Nephron (organoid): ENCODE measurements at regions not wholly inside any gene's neighbourhood (a gene's known extent, or its start where the extent isn't known, plus 50 kb on each side); places are given as distances from the start of the nearest gene placed in this dataset.
"Not testable (repeated sequence)": the region's sequence is repeated elsewhere in the genome, so short reads cannot be mapped to it uniquely, and the experiment has no call there.

Source experiments
- H3K27ac Mint-ChIP-seq, 3 experiments: 2 replicates each; pipeline ENCODE4 v1.8.0; 2020; ENCODE audit warnings: mixed read lengths in 3 of 3, mild to moderate bottlenecking in 2 of 3, moderate library complexity in 1 of 3
- H3K27me3 Mint-ChIP-seq: 2 replicates; pipeline ENCODE4 v1.8.0; 2021; ENCODE audit warnings: low read depth, mild to moderate bottlenecking, moderate library complexity, mixed read lengths
- H3K36me3 Mint-ChIP-seq: 2 replicates; pipeline ENCODE4 v1.8.0; 2020; ENCODE audit warnings: low read depth, mixed read lengths
- H3K4me1 Mint-ChIP-seq: 2 replicates; pipeline ENCODE4 v1.8.0; 2020; ENCODE audit warnings: mixed read lengths
- H3K4me3 Mint-ChIP-seq, 3 experiments: 2 replicates each; pipeline ENCODE4 v1.8.0; 2020; ENCODE audit warnings: mild to moderate bottlenecking in 3 of 3, mixed read lengths in 3 of 3, moderate library complexity in 2 of 3
- H3K9me3 Mint-ChIP-seq: 2 replicates; pipeline ENCODE4 v1.8.0; 2020; ENCODE audit warnings: mixed read lengths
- TF ChIP-seq, protein P1 (sequence below), 3 experiments: fragments of 200-600 bp; sonication (generic); IDR thresholded peaks; one replicate each; pipeline ENCODE4 v1.5.0; 2021; ENCODE audit warnings: antibody characterized with exemption in 3 of 3; ENCODE audit not compliant: unreplicated experiment in 3 of 3

DNA sequence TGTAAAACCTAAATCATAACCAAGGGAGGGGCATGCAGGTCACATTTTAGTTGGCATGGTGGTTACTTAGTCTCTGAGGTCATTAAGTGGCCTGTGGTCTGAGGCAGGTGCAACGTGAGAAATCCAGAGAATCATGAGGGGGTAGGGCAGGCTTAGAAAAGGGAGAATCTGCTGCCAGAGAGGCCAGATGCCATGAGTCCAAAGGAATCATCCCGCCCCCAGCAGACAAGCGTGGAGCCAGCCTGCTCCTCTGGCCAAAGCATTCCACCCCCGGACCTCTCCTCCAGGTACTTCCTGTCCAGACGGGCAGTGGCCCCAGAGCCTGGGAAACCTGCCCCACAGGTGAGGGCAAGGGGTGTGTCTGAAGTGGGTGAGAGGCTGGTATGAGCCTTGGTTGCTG is 196.4 kb upstream of the ZNF32 start:
- peaks cover 4% of the 10 kb centered on the region for H3K27me3 Mint-ChIP-seq
- H3K36me3 Mint-ChIP-seq, result no peaks in the 10 kb centered on the region
- no peak overlapping the region for H3K4me3 Mint-ChIP-seq
- TF ChIP-seq, protein P1, sequence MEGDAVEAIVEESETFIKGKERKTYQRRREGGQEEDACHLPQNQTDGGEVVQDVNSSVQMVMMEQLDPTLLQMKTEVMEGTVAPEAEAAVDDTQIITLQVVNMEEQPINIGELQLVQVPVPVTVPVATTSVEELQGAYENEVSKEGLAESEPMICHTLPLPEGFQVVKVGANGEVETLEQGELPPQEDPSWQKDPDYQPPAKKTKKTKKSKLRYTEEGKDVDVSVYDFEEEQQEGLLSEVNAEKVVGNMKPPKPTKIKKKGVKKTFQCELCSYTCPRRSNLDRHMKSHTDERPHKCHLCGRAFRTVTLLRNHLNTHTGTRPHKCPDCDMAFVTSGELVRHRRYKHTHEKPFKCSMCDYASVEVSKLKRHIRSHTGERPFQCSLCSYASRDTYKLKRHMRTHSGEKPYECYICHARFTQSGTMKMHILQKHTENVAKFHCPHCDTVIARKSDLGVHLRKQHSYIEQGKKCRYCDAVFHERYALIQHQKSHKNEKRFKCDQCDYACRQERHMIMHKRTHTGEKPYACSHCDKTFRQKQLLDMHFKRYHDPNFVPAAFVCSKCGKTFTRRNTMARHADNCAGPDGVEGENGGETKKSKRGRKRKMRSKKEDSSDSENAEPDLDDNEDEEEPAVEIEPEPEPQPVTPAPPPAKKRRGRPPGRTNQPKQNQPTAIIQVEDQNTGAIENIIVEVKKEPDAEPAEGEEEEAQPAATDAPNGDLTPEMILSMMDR (IDR thresholded peaks at IDR 0.05; ENCODE audit: unreplicated experiment in 3 of 3), result no peak
- no peaks in the 10 kb centered on the region for H3K9me3 Mint-ChIP-seq
- peaks cover 26% of the 10 kb centered on the region for H3K4me1 Mint-ChIP-seq
- H3K27ac Mint-ChIP-seq, result peak overlapping the region in 2 of 3 experiments; percentile 15 to 16

- Mint-ChIP-seq H3K4me3 (no peak overlapping the region), H3K27ac (peak overlapping the region in 1 of 3 experiments; percentile 24), H3K4me1 (peaks cover 26% of the 10 kb centered on the region), H3K36me3 (no peaks in the 10 kb centered on the region), H3K27me3 (peaks cover 4% of the 10 kb centered on the region), H3K9me3 (no peaks in the 10 kb centered on the region)
- TF ChIP-seq, protein P1 (IDR thresholded peaks at IDR 0.05; ENCODE audit: unreplicated experiment in 3 of 3), result no peak
These were observed 195.5 kb upstream of the ZNF32 start for GRCh38 chr10:43844221-43844620.

- no peaks in the 10 kb centered on the region for H3K9me3 Mint-ChIP-seq
These were observed 194.8 kb upstream of the ZNF32 start for GRCh38 chr10:43843321-43844101.

GRCh38 chr10:43842496-43842895 is 193.8 kb upstream of the ZNF32 start:
- peaks cover 22% of the 10 kb centered on the region for H3K4me1 Mint-ChIP-seq
- peaks cover under 1% of the 10 kb centered on the region for H3K9me3 Mint-ChIP-seq
- TF ChIP-seq, protein P1 (IDR thresholded peaks at IDR 0.05; ENCODE audit: unreplicated experiment in 3 of 3), result no peak
- no peaks in the 10 kb centered on the region for H3K36me3 Mint-ChIP-seq
- H3K4me3 Mint-ChIP-seq, result no peak overlapping the region
- peaks cover 4% of the 10 kb centered on the region for H3K27me3 Mint-ChIP-seq
- peak overlapping the region in 1 of 3 experiments; percentile 33 for H3K27ac Mint-ChIP-seq

More at GRCh38 chr10:43843321-43844101, 194.8 kb upstream of the ZNF32 start:
- Mint-ChIP-seq H3K27me3 (peaks cover 4% of the 10 kb centered on the region), H3K27ac (peak overlapping the region in 2 of 3 experiments; percentile 24 to 33), H3K36me3 (no peaks in the 10 kb centered on the region), H3K4me1 (peaks cover 26% of the 10 kb centered on the region), H3K4me3 (no peak overlapping the region)
- TF ChIP-seq, protein P1 (IDR thresholded peaks at IDR 0.05; ENCODE audit: unreplicated experiment in 3 of 3), result no peak

DNA sequence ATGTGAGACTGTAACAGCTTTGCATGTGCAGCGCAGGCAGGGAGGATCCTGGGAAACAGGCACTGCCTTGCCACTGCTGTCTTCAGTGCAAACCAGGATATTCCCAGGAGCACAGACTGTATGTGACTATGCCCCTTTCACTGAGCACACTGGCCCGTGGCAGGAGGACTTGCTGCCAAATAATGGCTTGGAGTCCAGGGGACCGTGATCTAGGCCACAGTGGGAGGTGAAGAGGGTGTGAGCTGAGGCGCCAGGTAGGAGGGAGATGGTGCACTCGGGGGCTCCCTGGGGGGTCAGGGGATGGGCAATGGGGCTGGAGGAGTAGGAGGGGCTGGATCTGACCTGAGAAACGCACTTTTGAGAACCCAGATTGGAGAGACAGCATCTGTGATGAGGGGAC is 193.4 kb upstream of the ZNF32 start:
- no peaks in the 10 kb centered on the region for H3K36me3 Mint-ChIP-seq
- no peak overlapping the region for H3K27ac Mint-ChIP-seq
- TF ChIP-seq, protein P1 (IDR thresholded peaks at IDR 0.05; ENCODE audit: unreplicated experiment in 3 of 3), result no peak
- H3K4me1 Mint-ChIP-seq, result peaks cover 18% of the 10 kb centered on the region
- no peak overlapping the region for H3K4me3 Mint-ChIP-seq
- H3K27me3 Mint-ChIP-seq, result peaks cover 4% of the 10 kb centered on the region
- H3K9me3 Mint-ChIP-seq, result peaks cover 4% of the 10 kb centered on the region

DNA sequence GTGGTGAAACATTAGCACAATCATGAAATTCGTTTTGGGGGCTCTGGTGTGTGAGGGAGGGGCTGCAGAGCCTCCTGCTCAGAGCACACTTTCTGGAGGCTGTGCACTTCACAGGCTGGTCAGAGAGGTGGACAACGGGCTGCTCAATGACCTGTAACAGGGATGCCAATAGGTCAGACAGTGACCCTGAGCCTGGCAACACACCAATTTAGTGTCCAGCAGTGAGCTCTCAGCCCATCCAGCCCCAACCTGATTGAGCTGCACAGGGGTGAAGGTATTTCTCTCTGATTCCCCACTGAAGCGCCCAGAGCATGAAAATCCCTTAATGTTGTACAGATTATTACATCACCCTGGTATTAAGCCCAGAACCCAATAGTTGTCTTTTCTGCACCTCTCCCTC is 191.3 kb upstream of the ZNF32 start:
- Mint-ChIP-seq H3K36me3 (no peaks in the 10 kb centered on the region), H3K27ac (no peak overlapping the region), H3K4me3 (no peak overlapping the region), H3K27me3 (peaks cover 4% of the 10 kb centered on the region), H3K9me3 (peaks cover 14% of the 10 kb centered on the region), H3K4me1 (peaks cover 4% of the 10 kb centered on the region)
- TF ChIP-seq, protein P1 (IDR thresholded peaks at IDR 0.05; ENCODE audit: unreplicated experiment in 3 of 3), result no peak

DNA sequence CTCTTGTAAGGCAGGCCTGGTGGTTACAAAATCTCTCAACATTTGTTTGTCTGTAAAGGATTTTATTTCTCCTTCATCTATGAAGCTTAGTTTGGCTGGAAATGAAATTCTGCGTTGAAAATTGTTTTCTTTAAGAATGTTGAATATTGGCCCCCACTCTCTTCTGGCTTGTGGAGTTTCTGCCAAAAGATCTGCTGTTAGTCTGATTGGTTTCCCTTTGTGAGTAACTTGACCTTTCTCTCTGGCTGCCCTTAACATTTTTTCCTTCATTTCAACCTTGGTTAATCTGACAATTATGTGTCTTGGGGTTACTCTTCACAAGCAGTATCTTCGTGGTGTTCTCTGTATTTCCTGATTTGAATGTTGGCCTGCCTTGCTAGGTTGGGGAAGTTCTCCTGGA is 186.1 kb upstream of the ZNF32 start:
- peaks cover 31% of the 10 kb centered on the region for H3K9me3 Mint-ChIP-seq

More for the DNA sequence above, 186.1 kb upstream of the ZNF32 start:
- not testable (repeated sequence) for H3K36me3 Mint-ChIP-seq, H3K4me3 Mint-ChIP-seq, H3K4me1 Mint-ChIP-seq, H3K27ac Mint-ChIP-seq, H3K27me3 Mint-ChIP-seq
